Astrocyte (in vitro differentiated cells and primary cell): ENCODE measurements at regions not wholly inside any gene's neighbourhood (a gene's known extent, or its start where the extent isn't known, plus 50 kb on each side); places are given as distances from the start of the nearest gene placed in this dataset.

ENCODE experiments used
- DNase-seq: peaks from one replicate; pipeline ENCODE4 v3.0.0-alpha.2; 2010; ENCODE audit warnings: low read depth
- FAIRE-seq: peaks from 2 replicates; lab custom pipeline; 2011; peaks lifted over from hg19 to GRCh38; lab: Jason Lieb, UNC
- H2AFZ ChIP-seq: 2 replicates; pipeline ENCODE4 v1.6.0; 2012; ENCODE audit warnings: low read depth, low read length, inconsistent platforms
- H3K27ac ChIP-seq: 2 replicates; pipeline ENCODE4 v1.5.1; 2011; ENCODE audit warnings: low read depth, low read length, inconsistent platforms
- H3K27me3 ChIP-seq: 2 replicates; pipeline ENCODE4 v1.6.0; 2011; ENCODE audit warnings: low read length, inconsistent platforms; ENCODE audit not compliant: insufficient read depth
- H3K36me3 ChIP-seq: 2 replicates; pipeline ENCODE4 v1.5.1; 2011; ENCODE audit warnings: low read length, inconsistent platforms; ENCODE audit not compliant: insufficient read depth
- H3K4me1 ChIP-seq: 2 replicates; pipeline ENCODE4 v1.5.1; 2011; ENCODE audit warnings: low read length, inconsistent platforms; ENCODE audit not compliant: insufficient read depth
- H3K4me2 ChIP-seq: 2 replicates; pipeline ENCODE4 v1.6.0; 2012; ENCODE audit warnings: low read length, inconsistent platforms
- H3K4me3 ChIP-seq: 2 replicates; pipeline ENCODE4 v1.5.1; 2011; ENCODE audit warnings: low read depth, mild to moderate bottlenecking, low read length, inconsistent platforms; ENCODE audit not compliant: insufficient read depth
- H3K79me2 ChIP-seq: 2 replicates; pipeline ENCODE4 v1.6.0; 2012; ENCODE audit warnings: mild to moderate bottlenecking, low read length, inconsistent platforms; ENCODE audit not compliant: insufficient read depth
- H3K9ac ChIP-seq: 2 replicates; pipeline ENCODE4 v1.6.0; 2012; ENCODE audit warnings: mild to moderate bottlenecking, low read length, inconsistent platforms
- H3K9me3 ChIP-seq: 2 replicates; pipeline ENCODE4 v1.5.1; 2012; ENCODE audit warnings: low read depth, mild to moderate bottlenecking, low read length, inconsistent platforms; ENCODE audit not compliant: insufficient read depth
- H4K20me1 ChIP-seq: 2 replicates; pipeline ENCODE4 v1.6.0; 2012; ENCODE audit warnings: low read length, inconsistent platforms; ENCODE audit not compliant: insufficient read depth
- H3K27ac Mint-ChIP-seq: one replicate; pipeline ENCODE4 v1.8.0; 2021; ENCODE audit warnings: mild to moderate bottlenecking, mixed read lengths; ENCODE audit not compliant: unreplicated experiment
- H3K27me3 Mint-ChIP-seq: one replicate; pipeline ENCODE4 v1.8.0; 2021; ENCODE audit warnings: low read depth, mixed read lengths; ENCODE audit not compliant: unreplicated experiment
- H3K36me3 Mint-ChIP-seq: one replicate; pipeline ENCODE4 v1.8.0; 2021; ENCODE audit warnings: low read depth, mixed read lengths; ENCODE audit not compliant: unreplicated experiment
- H3K4me1 Mint-ChIP-seq: one replicate; pipeline ENCODE4 v1.8.0; 2021; ENCODE audit warnings: low read depth, mixed read lengths; ENCODE audit not compliant: unreplicated experiment
- H3K4me3 Mint-ChIP-seq: one replicate; pipeline ENCODE4 v1.8.0; 2021; ENCODE audit warnings: mild to moderate bottlenecking, moderate library complexity, mixed read lengths; ENCODE audit not compliant: unreplicated experiment
- H3K9me3 Mint-ChIP-seq: one replicate; pipeline ENCODE4 v1.8.0; 2021; ENCODE audit warnings: mild to moderate bottlenecking, mixed read lengths; ENCODE audit not compliant: unreplicated experiment
- EZH2 ChIP-seq: IDR thresholded peaks from 2 replicates; pipeline ENCODE4 v1.6.1; 2012; ENCODE audit warnings: mild to moderate bottlenecking, low read length, inconsistent platforms; ENCODE audit not compliant: insufficient read depth
- TF ChIP-seq, protein P1 (sequence below): IDR thresholded peaks from 2 replicates; pipeline ENCODE4 v1.5.1; 2011; ENCODE audit warnings: low read depth, mild to moderate bottlenecking, inconsistent platforms, low read length, moderate library complexity; ENCODE audit not compliant: insufficient read depth

DNA sequence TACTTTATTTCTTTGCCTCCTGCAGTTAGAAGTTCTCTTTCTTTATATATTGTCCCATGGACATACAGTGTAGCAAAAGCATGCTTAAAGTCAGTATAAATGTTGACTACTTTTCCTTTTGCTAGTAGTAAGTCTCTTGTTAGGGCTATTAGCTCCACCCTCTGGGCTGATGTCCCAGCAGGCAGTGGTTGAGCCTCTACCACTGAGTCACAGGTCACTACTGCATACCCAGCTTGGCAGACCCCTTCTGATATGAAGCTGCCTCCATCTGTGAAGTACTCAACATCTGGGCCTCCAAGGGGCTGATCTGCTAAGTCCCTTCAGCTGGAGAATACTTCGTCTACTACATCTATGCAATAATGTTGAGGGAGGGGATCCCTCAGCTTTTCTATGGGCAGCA lies 61.0 kb upstream of the SLC35G4 start:
- Histone ChIP-seq H3K27me3 (no peaks in the 10 kb centered on the region), H3K79me2 (no peaks in the 10 kb centered on the region), H4K20me1 (no peaks in the 10 kb centered on the region), H3K4me2 (no peak overlapping the region), H3K4me1 (no peaks in the 10 kb centered on the region), H2AFZ (no peak overlapping the region), H3K36me3 (no peaks in the 10 kb centered on the region), H3K4me3 (no peak overlapping the region), H3K27ac (no peak overlapping the region), H3K9me3 (peaks cover 5% of the 10 kb centered on the region), H3K9ac (no peak overlapping the region)
- FAIRE-seq (no peak), DNase-seq (no peak)
- no peaks in the 10 kb centered on the region for H3K36me3 Mint-ChIP-seq
- H3K4me1 Mint-ChIP-seq: no peaks in the 10 kb centered on the region
- H3K27ac Mint-ChIP-seq: no peak overlapping the region
- peaks cover 20% of the 10 kb centered on the region for H3K9me3 Mint-ChIP-seq
- TF ChIP-seq EZH2: no peak
- TF ChIP-seq, protein P1, sequence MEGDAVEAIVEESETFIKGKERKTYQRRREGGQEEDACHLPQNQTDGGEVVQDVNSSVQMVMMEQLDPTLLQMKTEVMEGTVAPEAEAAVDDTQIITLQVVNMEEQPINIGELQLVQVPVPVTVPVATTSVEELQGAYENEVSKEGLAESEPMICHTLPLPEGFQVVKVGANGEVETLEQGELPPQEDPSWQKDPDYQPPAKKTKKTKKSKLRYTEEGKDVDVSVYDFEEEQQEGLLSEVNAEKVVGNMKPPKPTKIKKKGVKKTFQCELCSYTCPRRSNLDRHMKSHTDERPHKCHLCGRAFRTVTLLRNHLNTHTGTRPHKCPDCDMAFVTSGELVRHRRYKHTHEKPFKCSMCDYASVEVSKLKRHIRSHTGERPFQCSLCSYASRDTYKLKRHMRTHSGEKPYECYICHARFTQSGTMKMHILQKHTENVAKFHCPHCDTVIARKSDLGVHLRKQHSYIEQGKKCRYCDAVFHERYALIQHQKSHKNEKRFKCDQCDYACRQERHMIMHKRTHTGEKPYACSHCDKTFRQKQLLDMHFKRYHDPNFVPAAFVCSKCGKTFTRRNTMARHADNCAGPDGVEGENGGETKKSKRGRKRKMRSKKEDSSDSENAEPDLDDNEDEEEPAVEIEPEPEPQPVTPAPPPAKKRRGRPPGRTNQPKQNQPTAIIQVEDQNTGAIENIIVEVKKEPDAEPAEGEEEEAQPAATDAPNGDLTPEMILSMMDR: no peak
- no peak overlapping the region for H3K4me3 Mint-ChIP-seq
- peaks cover 28% of the 10 kb centered on the region for H3K27me3 Mint-ChIP-seq

DNA sequence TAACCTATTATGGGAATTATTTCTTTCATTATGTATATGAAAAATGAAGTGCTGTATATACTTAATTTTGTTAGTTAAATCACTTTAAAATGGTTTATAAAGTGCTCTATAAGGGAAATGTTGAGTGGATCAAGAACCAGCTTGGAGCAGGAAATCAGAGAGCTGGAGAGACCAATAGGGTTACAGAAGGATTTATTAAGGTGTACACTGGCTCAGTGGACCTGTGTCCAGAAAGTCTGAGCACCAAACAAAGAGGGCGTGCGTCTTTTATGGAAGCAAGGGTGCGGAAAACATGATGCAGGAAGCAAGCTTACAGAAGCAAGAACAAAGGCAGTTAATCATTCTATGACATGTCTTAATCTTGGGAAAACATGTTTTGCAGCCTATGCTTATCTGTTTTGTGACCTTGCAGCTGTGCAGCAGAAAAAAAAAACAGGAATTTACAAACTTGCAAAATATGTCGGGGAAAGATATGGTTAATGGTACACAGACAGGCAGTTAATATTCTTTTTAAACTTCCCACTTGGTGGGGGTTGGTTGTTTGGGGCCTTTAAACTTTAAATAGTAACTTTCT lies 65.2 kb upstream of the SLC35G4 start:
- Mint-ChIP-seq H3K27me3 (peaks cover 8% of the 10 kb centered on the region), H3K9me3 (peaks cover 20% of the 10 kb centered on the region), H3K4me1 (no peaks in the 10 kb centered on the region), H3K4me3 (no peak overlapping the region), H3K27ac (no peak overlapping the region), H3K36me3 (no peaks in the 10 kb centered on the region)
- H3K4me2 ChIP-seq: no peak overlapping the region
- no peaks in the 10 kb centered on the region for H3K27me3 ChIP-seq
- no peaks in the 10 kb centered on the region for H3K79me2 ChIP-seq
- no peaks in the 10 kb centered on the region for H3K4me1 ChIP-seq
- no peak overlapping the region for H3K9ac ChIP-seq
- DNase-seq (no peak), FAIRE-seq (no peak)
- no peaks in the 10 kb centered on the region for H4K20me1 ChIP-seq
- H3K27ac ChIP-seq: no peak overlapping the region
- peaks cover 5% of the 10 kb centered on the region for H3K9me3 ChIP-seq
- no peak for TF ChIP-seq EZH2
- TF ChIP-seq, protein P1: no peak
- H2AFZ ChIP-seq: no peak overlapping the region
- no peaks in the 10 kb centered on the region for H3K36me3 ChIP-seq
- no peak overlapping the region for H3K4me3 ChIP-seq

DNA sequence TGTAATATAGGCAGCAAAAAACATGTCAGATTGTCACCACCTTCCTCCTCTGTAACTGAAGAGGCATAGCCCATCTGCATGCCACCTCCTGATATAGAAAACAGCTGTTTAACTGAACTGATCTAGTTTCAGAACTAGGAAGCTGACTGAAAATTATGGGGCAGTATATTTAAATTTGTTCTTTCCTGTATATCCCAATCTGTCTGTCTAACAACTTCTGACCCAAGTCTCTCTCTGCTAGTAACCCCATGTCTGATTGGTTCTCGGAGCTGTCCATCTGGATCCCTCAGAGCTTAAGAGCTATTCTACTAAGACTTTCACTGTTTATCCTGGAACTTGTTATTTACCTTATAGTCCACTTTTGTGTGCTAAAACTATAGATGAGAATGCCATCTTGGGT lies 68.2 kb upstream of the SLC35G4 start:
- H3K36me3 Mint-ChIP-seq: no peaks in the 10 kb centered on the region
- no peak for TF ChIP-seq EZH2
- TF ChIP-seq, protein P1: no peak
- H4K20me1 ChIP-seq: no peaks in the 10 kb centered on the region
- peaks cover 14% of the 10 kb centered on the region for H3K9me3 Mint-ChIP-seq
- no peaks in the 10 kb centered on the region for H3K27me3 ChIP-seq
- H3K4me2 ChIP-seq: no peak overlapping the region
- no peaks in the 10 kb centered on the region for H3K36me3 ChIP-seq
- no peak overlapping the region for H2AFZ ChIP-seq
- no peak overlapping the region for H3K4me3 ChIP-seq
- H3K4me1 Mint-ChIP-seq: no peaks in the 10 kb centered on the region
- no peaks in the 10 kb centered on the region for H3K4me1 ChIP-seq
- H3K79me2 ChIP-seq: no peaks in the 10 kb centered on the region
- DNase-seq (no peak), FAIRE-seq (no peak)
- H3K4me3 Mint-ChIP-seq: no peak overlapping the region
- H3K27ac Mint-ChIP-seq: no peak overlapping the region
- H3K9ac ChIP-seq: no peak overlapping the region
- H3K9me3 ChIP-seq: peaks cover 2% of the 10 kb centered on the region
- H3K27me3 Mint-ChIP-seq: peaks cover 2% of the 10 kb centered on the region
- no peak overlapping the region for H3K27ac ChIP-seq
